Heart right ventricle (tissue), 16 donors: ENCODE measurements at regions not wholly inside any gene's neighbourhood (a gene's known extent, or its start where the extent isn't known, plus 50 kb on each side); places are given as distances from the start of the nearest gene placed in this dataset.

Experiments used
- ATAC-seq, 8 donors: fragments of 200-7000 bp; cut with Tn5 transposase; one replicate each; pipeline ENCODE4 v1.9.1; 2020; ENCODE audit warnings: mild to moderate bottlenecking in 8 of 8, moderate library complexity in 8 of 8, moderate number of reproducible peaks in 1 of 8
- DNase-seq, 2 donors: peaks; one replicate each; pipeline ENCODE4 v3.0.0-alpha.2; 2020
- H3K27ac ChIP-seq, 10 donors: fragments of 200-600 bp; sonication (generic) in 2 of 10; one replicate each; pipeline versions ENCODE4 v1.5.0 to v1.8.0; 2020 to 2022; ENCODE audit warnings: mild to moderate bottlenecking in 3 of 10
- H3K27me3 ChIP-seq, 7 donors: fragments of 200-600 bp; one replicate each; pipeline ENCODE4 v1.8.0; 2021 to 2022; ENCODE audit warnings: mild to moderate bottlenecking in 2 of 7
- H3K36me3 ChIP-seq, 9 donors: fragments of 200-600 bp; sonication (generic) in 1 of 9; one replicate each; pipeline versions ENCODE4 v1.5.0 to v1.8.0; 2020 to 2022; ENCODE audit warnings: mild to moderate bottlenecking in 2 of 9
- H3K4me1 ChIP-seq, 9 donors: fragments of 200-600 bp; sonication (generic) in 1 of 9; one replicate each; pipeline versions ENCODE4 v1.5.0 to v1.8.0; 2020 to 2022; ENCODE audit warnings: mild to moderate bottlenecking in 4 of 9
- H3K4me3 ChIP-seq, 10 donors: fragments of 200-600 bp; sonication (generic) in 2 of 10; one replicate each; pipeline versions ENCODE4 v1.5.0 to v1.8.0; 2020 to 2022; ENCODE audit warnings: mild to moderate bottlenecking in 7 of 10, moderate library complexity in 2 of 10
- H3K9me3 ChIP-seq, 11 donors: fragments of 200-600 bp in 10 of 11; sonication (generic) in 2 of 11; one replicate each; pipeline versions ENCODE4 v1.5.0 to v1.8.0; 2013 to 2022; ENCODE audit warnings: mild to moderate bottlenecking in 2 of 11, control low read depth in 1 of 11, moderate library complexity in 1 of 11
- CTCF ChIP-seq, 9 donors: fragments of 200-600 bp; sonication (generic) in 2 of 9; IDR thresholded peaks; one replicate each; pipeline versions ENCODE4 v1.5.0 to v1.8.0; 2021 to 2022; ENCODE audit warnings: antibody characterized with exemption in 9 of 9, mild to moderate bottlenecking in 5 of 9, moderate library complexity in 1 of 9
- WGBS, 2 donors: extraction: QIAGEN DNeasy Blood & Tissue Kit; methylation state at CpG; one replicate each; pipeline ENCODE4 v1.1.7; 2013; ENCODE audit warnings: inconsistent platforms in 1 of 2; 5-methylcytosine and 5-hydroxymethylcytosine counted together
- intact Hi-C, 10 donors: fragments of 100-400 bp; cut with DNase I; formaldehyde crosslinking; loops; one replicate each; pipeline versions ENCODE4 v1.11.1 to v1.14.2; 2022
- donor health status: Arrhythmogenic right ventricular cardiomyopathy.
- donor health status: ischemic (EF 13 %, LVEDD 7.1; RV severe dilation, severe dysfunction).
- donor health status: healthy with polysubstance abuse.
- donor health status: DM: no; HTN: yes; CAD: no.
- donor health status: DM: no; HTN: no; CAD: no.
- donor health status: ischemic (EF 25% LVEDD 6.9; RV normal size, moderate dysfunction).
- donor health status: ischemic (EF 25% LVEDD 5.7; RV mildly dilated, moderate dysfunction).
- donor health status: healthy.
- donor health status: DM: yes; HTN: yes; CAD: no.
- donor health status: Ischemic cardiomyopathy.
- donor health status: ischemic (EF 35%, LVEDD 5.7; RV mildly dilated, moderate dysfunction).
- donor health status: nonischemic (EF 11% LVEDD 7.7; RV severe dilation, severe dysfunction).
- donor health status: DM: yes; HTN: yes; CAD: no.
- donor health status: PGD.
- donor health status: ischemic (EF 29% LVEDD 5.4; RV normal size, mild dysfunction).
- donor health status: nonischemic (EF 23%, LVEDD 6.1; RV moderate dilation, normal function).

- Histone ChIP-seq H3K27me3 (no peaks in the 10 kb centered on the region), H3K36me3 (no peaks in the 10 kb centered on the region), H3K9me3 (no peaks in the 10 kb centered on the region), H3K4me1 (no peaks in the 10 kb centered on the region), H3K4me3 (no peak overlapping the region), H3K27ac (no peak overlapping the region)
- no peak for TF ChIP-seq CTCF (IDR thresholded peaks at IDR 0.05)
- DNase-seq: no peak
- ATAC-seq: no peak
- WGBS, 2 donors: 30 to 34% methylated on average over 2 of the region's 2 CpGs
- intact Hi-C loops: loop anchor here in 1 of 10 donors (1.0 kb wide), 1 partner anchor 38 kb away; no protein-coding TSS in a partner anchor
Observed at GRCh38 chr1:88357729-88358128, 326.3 kb upstream of the PKN2 start.

- H3K36me3 ChIP-seq: no peaks in the 10 kb centered on the region
- no peak for ATAC-seq
- intact Hi-C loops: no loop called here
- no peak for TF ChIP-seq CTCF (IDR thresholded peaks at IDR 0.05)
- DNase-seq: no peak
- H3K9me3 ChIP-seq: no peaks in the 10 kb centered on the region
- WGBS, 2 donors: 78 to 89% methylated on average over 4 of the region's 4 CpGs
- H3K4me3 ChIP-seq: no peak overlapping the region
- no peaks in the 10 kb centered on the region for H3K4me1 ChIP-seq
- H3K27ac ChIP-seq: no peak overlapping the region
- no peaks in the 10 kb centered on the region for H3K27me3 ChIP-seq
Observed at GRCh38 chr1:88371436-88372023, 312.5 kb upstream of the PKN2 start.

- intact Hi-C loops: no loop called here
- Histone ChIP-seq H3K4me1 (no peaks in the 10 kb centered on the region), H3K27ac (no peak overlapping the region), H3K36me3 (no peaks in the 10 kb centered on the region), H3K27me3 (peaks cover 0 to 4% (median 0%) of the 10 kb centered on the region in 7 donors), H3K9me3 (no peaks in the 10 kb centered on the region), H3K4me3 (no peak overlapping the region)
- DNase-seq (no peak), ATAC-seq (no peak)
- 78 to 79% methylated on average over 1 of the region's 1 CpG for WGBS, 2 donors
- TF ChIP-seq CTCF (IDR thresholded peaks at IDR 0.05): no peak
Observed at GRCh38 chr1:88375977-88376376, 308.1 kb upstream of the PKN2 start.

- intact Hi-C loops: no loop called here
- H3K27me3 ChIP-seq: peaks cover 0 to 4% (median 0%) of the 10 kb centered on the region in 7 donors
- no peak overlapping the region for H3K4me3 ChIP-seq
- no peaks in the 10 kb centered on the region for H3K4me1 ChIP-seq
- no peaks in the 10 kb centered on the region for H3K9me3 ChIP-seq
- TF ChIP-seq CTCF (IDR thresholded peaks at IDR 0.05): no peak
- H3K27ac ChIP-seq: no peak overlapping the region
- no peak for DNase-seq
- H3K36me3 ChIP-seq: no peaks in the 10 kb centered on the region
- ATAC-seq: no peak
Observed at GRCh38 chr1:88376421-88376820, 307.7 kb upstream of the PKN2 start.
